ENCODE measurements at regions not wholly inside any gene's neighbourhood (a gene's known extent, or its start where the extent isn't known, plus 50 kb on each side); places are given as distances from the start of the nearest gene placed in this dataset.

GRCh38 chr14:30223385-30223785, 295.7 kb upstream of the PRKD1 start:
- DNase-seq (ENCODE audit: low read depth): peak; percentile 78

DNA sequence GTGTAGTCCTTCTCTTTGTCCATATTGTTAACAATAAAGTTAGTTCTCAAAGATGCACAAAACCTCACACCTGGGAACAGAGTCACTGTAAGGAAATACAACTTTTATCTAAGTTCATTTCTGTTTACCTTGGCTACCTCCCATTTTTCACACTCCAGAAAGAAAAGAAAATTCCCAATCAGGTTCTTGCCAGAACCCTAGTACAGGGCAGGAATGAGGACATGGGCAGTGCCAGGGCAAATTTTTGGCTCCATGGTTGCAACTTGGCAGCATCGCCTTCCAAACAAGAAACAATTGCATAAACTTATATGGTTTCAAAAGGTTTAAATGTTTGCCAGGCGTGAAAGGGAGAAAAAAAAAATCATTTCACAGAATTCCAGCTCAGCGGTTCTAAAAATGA, 296.3 kb upstream of the PRKD1 start:
- DNase-seq (ENCODE audit: low read depth): peak; percentile 86

- peak; percentile 67 for DNase-seq (ENCODE audit: low read depth)
Observed at GRCh38 chr14:30225176-30225575, 297.5 kb upstream of the PRKD1 start.

- DNase-seq (ENCODE audit: low read depth): peak; percentile 78
Observed at GRCh38 chr14:30227436-30227835, 299.8 kb upstream of the PRKD1 start.

DNA sequence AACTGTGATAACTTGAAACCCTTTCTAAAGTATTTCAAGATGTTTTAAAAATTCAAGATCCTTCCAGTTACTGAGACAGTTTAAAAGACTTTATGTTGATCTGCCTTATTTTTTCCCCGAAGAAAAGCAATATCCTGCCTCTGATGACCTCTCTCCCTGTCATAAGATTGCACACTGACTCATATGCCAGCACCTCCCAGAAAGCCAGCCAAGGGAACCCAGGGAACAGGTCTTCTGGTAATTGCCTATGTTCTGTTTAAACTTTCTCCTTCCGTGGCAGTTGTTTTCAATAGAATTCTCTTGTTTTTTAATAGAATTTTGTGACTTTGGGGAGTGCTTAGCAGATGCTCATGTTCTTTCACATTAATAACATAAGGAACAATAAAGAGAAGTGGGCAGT, 300.2 kb upstream of the PRKD1 start:
- DNase-seq (ENCODE audit: low read depth): peak; percentile 80

DNA sequence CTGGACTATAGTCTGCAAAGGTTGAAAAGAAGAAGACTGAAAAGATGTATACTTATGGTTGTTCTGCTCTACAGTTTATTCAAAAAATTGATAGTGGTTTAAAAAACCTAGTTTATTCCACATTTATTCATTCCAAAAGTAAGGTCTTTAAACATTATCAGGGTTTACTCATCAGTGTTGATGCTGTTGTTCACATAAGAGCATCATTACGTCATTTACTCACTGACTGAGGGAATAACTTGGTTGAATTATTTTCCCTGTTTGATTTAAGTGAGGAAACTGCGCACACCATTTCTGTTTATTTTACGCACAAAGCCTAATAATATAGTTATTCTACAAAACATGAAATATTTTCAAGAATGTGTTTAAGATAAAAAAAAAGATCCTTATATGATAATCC, 303.1 kb upstream of the PRKD1 start:
- no peak for DNase-seq (ENCODE audit: low read depth)

GRCh38 chr14:30234966-30235365, 307.3 kb upstream of the PRKD1 start:
- no peak for DNase-seq (ENCODE audit: low read depth)

GRCh38 chr14:30235485-30235884, 307.8 kb upstream of the PRKD1 start:
- DNase-seq (ENCODE audit: low read depth): no peak

DNA sequence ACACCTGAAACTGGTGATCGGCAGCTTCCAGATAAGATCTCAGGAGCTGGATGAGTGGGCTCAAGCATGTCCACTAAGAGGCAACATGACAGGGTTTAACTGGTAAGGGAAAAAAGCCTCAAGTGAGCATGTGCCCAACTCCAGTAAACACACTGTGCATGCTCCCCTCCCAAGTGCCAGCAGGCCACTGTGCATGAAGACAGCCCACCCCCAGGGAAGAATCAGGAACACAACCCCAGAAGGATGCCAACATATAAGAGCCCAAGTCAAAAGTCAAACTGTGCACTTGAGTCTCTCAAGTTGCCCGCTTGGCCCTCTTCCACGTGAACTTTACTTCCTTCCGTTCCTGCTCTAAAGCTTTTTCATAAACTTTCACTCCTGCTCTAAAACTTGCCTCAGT, 311.3 kb upstream of the PRKD1 start:
- no peak for DNase-seq (ENCODE audit: low read depth)

DNA sequence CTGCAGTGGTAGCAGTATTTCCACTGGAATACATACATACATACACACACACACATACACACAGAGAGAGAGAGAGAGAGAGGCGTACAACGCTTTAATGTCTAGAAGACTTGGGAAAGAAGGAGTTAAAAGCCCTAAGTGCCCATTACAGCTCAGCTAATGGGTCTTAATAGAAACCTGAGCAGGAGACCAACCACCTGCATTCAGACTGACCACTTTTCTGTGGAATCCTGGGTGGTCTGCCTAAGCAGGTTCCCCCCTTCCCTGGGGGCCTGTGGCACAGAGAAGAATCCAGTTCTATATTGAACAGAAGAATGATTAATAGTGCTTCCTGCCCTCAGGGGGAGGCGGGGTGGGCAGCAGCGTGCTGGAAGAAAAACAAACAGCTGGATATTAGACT, 312.4 kb upstream of the PRKD1 start:
- DNase-seq (ENCODE audit: low read depth): no peak

DNA sequence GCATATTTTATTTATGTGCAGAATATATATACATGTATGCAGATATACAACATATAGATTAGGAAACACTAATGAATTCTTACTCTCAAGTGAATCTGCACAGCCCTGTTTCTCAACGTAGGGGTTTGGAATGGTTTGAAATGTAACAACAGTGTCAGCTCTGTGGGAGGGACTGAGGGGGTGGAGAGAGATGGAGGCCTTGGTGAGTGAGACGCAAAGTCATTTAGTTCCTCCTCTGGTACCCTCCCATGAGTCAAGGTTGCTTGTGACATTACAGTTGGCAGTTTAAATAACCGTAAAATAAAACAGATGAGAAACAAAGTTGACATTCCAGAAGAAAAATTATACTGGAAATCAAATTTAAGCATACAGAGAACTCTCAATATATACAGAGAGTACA, 313.0 kb upstream of the PRKD1 start:
- peak; percentile 63 for DNase-seq (ENCODE audit: low read depth)

GRCh38 chr14:30242744-30243143, 315.1 kb upstream of the PRKD1 start:
- no peak for DNase-seq (ENCODE audit: low read depth)

DNA sequence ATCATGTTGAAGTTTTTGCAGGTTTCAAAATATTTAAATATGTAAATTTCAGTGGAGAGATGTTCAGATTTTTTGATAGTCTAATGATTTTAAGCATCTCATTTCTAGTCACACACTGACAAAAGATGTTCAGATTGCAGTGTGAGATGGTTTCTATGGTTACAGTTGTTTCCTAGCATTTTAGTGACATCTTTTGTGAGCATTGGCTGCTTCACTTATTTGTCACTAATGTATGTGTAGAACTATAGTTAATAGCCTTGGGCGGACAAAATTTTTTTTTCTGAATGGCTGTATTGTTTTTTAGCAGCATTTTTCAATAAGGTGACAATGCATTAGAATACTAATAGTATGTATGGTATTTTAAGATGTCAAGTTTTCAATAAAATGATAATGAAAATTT, 315.6 kb upstream of the PRKD1 start:
- no peak for DNase-seq (ENCODE audit: low read depth)

DNA sequence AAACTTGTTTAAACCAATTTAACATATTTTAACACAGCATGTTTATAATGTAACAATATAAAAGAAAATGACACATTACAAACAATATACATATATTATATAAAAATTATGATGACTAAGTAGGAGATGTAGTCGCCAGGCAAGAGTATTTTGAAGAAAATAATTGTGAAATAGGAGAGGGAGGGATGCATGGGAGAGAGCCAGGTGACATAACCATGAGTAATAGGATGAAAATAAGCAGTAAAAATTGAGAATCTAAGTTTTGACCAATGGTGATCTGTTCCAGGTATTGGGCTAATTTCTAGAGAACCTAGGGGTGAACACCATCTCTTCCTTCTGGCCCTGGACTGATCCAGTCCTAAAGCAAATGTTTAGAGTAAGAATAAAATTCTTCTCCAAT, 315.2 kb upstream of the G2E3 start:
- DNase-seq (ENCODE audit: low read depth): peak; percentile 69

DNA sequence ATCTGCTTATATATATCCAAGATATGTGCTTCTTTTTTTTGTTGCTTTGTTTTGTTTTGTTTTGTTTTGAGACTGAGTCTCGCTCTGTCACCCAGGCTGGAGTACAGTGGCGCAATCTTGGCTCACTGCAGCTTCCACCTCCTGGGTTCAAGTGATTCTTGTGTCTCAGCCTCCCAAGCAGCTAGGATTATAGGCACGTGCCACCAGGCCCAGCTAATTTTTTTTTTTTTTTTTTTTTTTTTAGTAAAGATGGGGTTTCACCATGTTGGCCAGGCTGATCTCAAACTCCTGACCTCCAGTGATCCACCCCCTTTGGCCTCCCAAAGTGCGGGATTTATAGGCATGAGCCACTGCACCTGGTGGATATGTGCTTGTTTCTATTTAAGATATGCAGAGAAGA, 314.6 kb upstream of the G2E3 start:
- peak; percentile 57 for DNase-seq (ENCODE audit: low read depth)

DNA sequence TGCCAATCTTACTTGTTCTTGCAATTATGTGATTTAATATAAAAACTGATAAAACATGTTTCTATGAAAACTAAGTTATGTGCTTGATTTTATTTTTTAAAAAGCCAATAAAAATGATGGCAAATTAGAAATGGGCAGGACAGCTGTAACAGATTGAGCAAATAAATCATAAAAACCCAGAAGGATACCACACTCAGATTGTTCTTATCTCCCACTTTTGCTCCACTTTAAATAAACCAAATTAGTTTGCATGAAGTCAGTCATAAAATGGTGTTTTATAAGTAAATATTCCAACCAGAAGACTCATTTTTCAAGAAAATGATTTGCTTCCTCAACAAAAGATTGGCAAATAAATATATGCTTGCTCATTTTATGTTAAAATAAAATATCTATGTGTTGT, 307.9 kb upstream of the G2E3 start:
- DNase-seq (ENCODE audit: low read depth): no peak

GRCh38 chr14:30251557-30252100, 307.3 kb upstream of the G2E3 start:
- no peak for DNase-seq (ENCODE audit: low read depth)

DNA sequence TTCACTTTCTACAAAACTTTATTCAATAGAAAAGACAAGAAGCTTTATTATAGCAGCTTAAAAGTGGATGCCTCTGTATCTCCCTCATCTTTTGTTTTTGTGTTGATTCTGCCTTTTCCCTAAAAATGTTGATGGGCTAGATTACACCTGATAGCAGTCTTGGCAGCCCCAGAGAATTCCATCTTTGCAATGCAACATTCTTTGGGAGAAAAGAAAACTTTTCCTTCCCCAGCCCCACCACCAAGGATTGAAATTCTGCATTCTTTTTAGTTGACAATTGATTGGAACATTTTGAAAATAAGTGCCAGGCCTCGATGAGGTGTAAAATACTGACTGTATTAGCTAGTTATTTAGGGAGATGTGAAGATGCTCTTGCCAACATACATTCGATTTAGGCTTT, 306.8 kb upstream of the G2E3 start:
- DNase-seq (ENCODE audit: low read depth): no peak

- DNase-seq (ENCODE audit: low read depth): peak; percentile 62
Observed at GRCh38 chr14:30252783-30253674, 305.9 kb upstream of the G2E3 start.

- DNase-seq (ENCODE audit: low read depth): no peak
Observed at GRCh38 chr14:30256627-30257026, 302.3 kb upstream of the G2E3 start.

- no peak for DNase-seq (ENCODE audit: low read depth)
Observed at GRCh38 chr14:30257946-30258661, 300.9 kb upstream of the G2E3 start.

- DNase-seq (ENCODE audit: low read depth): no peak
Observed at GRCh38 chr14:30260833-30261607, 297.9 kb upstream of the G2E3 start.

Data from fibroblast of gingiva (primary cell).